NCI-H510A (cell line): ENCODE measurements at regions not wholly inside any gene's neighbourhood (a gene's known extent, or its start where the extent isn't known, plus 50 kb on each side); places are given as distances from the start of the nearest gene placed in this dataset.

Experiments used
- DNase-seq: peaks from one replicate; lab custom pipeline; 2025; lab: John Stamatoyannopoulos, UW

- no peak for DNase-seq
Observed at GRCh38 chr12:102534899-102535298, 54.5 kb upstream of the IGF1 start.

GRCh38 chr12:102533483-102534215 is 53.3 kb upstream of the IGF1 start:
- no peak for DNase-seq
